Astrocyte (in vitro differentiated cells and primary cell): ENCODE measurements at regions not wholly inside any gene's neighbourhood (a gene's known extent, or its start where the extent isn't known, plus 50 kb on each side); places are given as distances from the start of the nearest gene placed in this dataset.
A peak's percentile ranks its signal among the peaks of the same experiment; 100 is the strongest.

Experiments
- DNase-seq: peaks from one replicate; pipeline ENCODE4 v3.0.0-alpha.2; 2010; ENCODE audit warnings: low read depth
- FAIRE-seq: peaks from 2 replicates; lab custom pipeline; 2011; peaks lifted over from hg19 to GRCh38; lab: Jason Lieb, UNC
- H2AFZ ChIP-seq: 2 replicates; pipeline ENCODE4 v1.6.0; 2012; ENCODE audit warnings: low read depth, low read length, inconsistent platforms
- H3K27ac ChIP-seq: 2 replicates; pipeline ENCODE4 v1.5.1; 2011; ENCODE audit warnings: low read depth, low read length, inconsistent platforms
- H3K27me3 ChIP-seq: 2 replicates; pipeline ENCODE4 v1.6.0; 2011; ENCODE audit warnings: low read length, inconsistent platforms; ENCODE audit not compliant: insufficient read depth
- H3K36me3 ChIP-seq: 2 replicates; pipeline ENCODE4 v1.5.1; 2011; ENCODE audit warnings: low read length, inconsistent platforms; ENCODE audit not compliant: insufficient read depth
- H3K4me1 ChIP-seq: 2 replicates; pipeline ENCODE4 v1.5.1; 2011; ENCODE audit warnings: low read length, inconsistent platforms; ENCODE audit not compliant: insufficient read depth
- H3K4me2 ChIP-seq: 2 replicates; pipeline ENCODE4 v1.6.0; 2012; ENCODE audit warnings: low read length, inconsistent platforms
- H3K4me3 ChIP-seq: 2 replicates; pipeline ENCODE4 v1.5.1; 2011; ENCODE audit warnings: low read depth, mild to moderate bottlenecking, low read length, inconsistent platforms; ENCODE audit not compliant: insufficient read depth
- H3K79me2 ChIP-seq: 2 replicates; pipeline ENCODE4 v1.6.0; 2012; ENCODE audit warnings: mild to moderate bottlenecking, low read length, inconsistent platforms; ENCODE audit not compliant: insufficient read depth
- H3K9ac ChIP-seq: 2 replicates; pipeline ENCODE4 v1.6.0; 2012; ENCODE audit warnings: mild to moderate bottlenecking, low read length, inconsistent platforms
- H3K9me3 ChIP-seq: 2 replicates; pipeline ENCODE4 v1.5.1; 2012; ENCODE audit warnings: low read depth, mild to moderate bottlenecking, low read length, inconsistent platforms; ENCODE audit not compliant: insufficient read depth
- H4K20me1 ChIP-seq: 2 replicates; pipeline ENCODE4 v1.6.0; 2012; ENCODE audit warnings: low read length, inconsistent platforms; ENCODE audit not compliant: insufficient read depth
- H3K27ac Mint-ChIP-seq: one replicate; pipeline ENCODE4 v1.8.0; 2021; ENCODE audit warnings: mild to moderate bottlenecking, mixed read lengths; ENCODE audit not compliant: unreplicated experiment
- H3K27me3 Mint-ChIP-seq: one replicate; pipeline ENCODE4 v1.8.0; 2021; ENCODE audit warnings: low read depth, mixed read lengths; ENCODE audit not compliant: unreplicated experiment
- H3K36me3 Mint-ChIP-seq: one replicate; pipeline ENCODE4 v1.8.0; 2021; ENCODE audit warnings: low read depth, mixed read lengths; ENCODE audit not compliant: unreplicated experiment
- H3K4me1 Mint-ChIP-seq: one replicate; pipeline ENCODE4 v1.8.0; 2021; ENCODE audit warnings: low read depth, mixed read lengths; ENCODE audit not compliant: unreplicated experiment
- H3K4me3 Mint-ChIP-seq: one replicate; pipeline ENCODE4 v1.8.0; 2021; ENCODE audit warnings: mild to moderate bottlenecking, moderate library complexity, mixed read lengths; ENCODE audit not compliant: unreplicated experiment
- H3K9me3 Mint-ChIP-seq: one replicate; pipeline ENCODE4 v1.8.0; 2021; ENCODE audit warnings: mild to moderate bottlenecking, mixed read lengths; ENCODE audit not compliant: unreplicated experiment
- CTCF ChIP-seq: IDR thresholded peaks from 2 replicates; pipeline ENCODE4 v1.5.1; 2011; ENCODE audit warnings: low read depth, mild to moderate bottlenecking, inconsistent platforms, low read length, moderate library complexity; ENCODE audit not compliant: insufficient read depth
- EZH2 ChIP-seq: IDR thresholded peaks from 2 replicates; pipeline ENCODE4 v1.6.1; 2012; ENCODE audit warnings: mild to moderate bottlenecking, low read length, inconsistent platforms; ENCODE audit not compliant: insufficient read depth

- H2AFZ ChIP-seq = no peak overlapping the region
- Mint-ChIP-seq H3K36me3 (peaks cover 4% of the 10 kb centered on the region), H3K27ac (peak overlapping the region; percentile 48), H3K27me3 (no peaks in the 10 kb centered on the region), H3K9me3 (no peaks in the 10 kb centered on the region), H3K4me1 (peaks cover 64% of the 10 kb centered on the region), H3K4me3 (no peak overlapping the region)
- DNase-seq = no peak
- H3K9me3 ChIP-seq = no peaks in the 10 kb centered on the region
- H4K20me1 ChIP-seq = peaks cover 61% of the 10 kb centered on the region
- peak overlapping the region; percentile 52 for H3K4me2 ChIP-seq
- no peak overlapping the region for H3K4me3 ChIP-seq
- peak overlapping the region; percentile 25 for H3K9ac ChIP-seq
- peaks cover 94% of the 10 kb centered on the region for H3K79me2 ChIP-seq
- H3K27ac ChIP-seq = no peak overlapping the region
- peaks cover 27% of the 10 kb centered on the region for H3K4me1 ChIP-seq
- no peaks in the 10 kb centered on the region for H3K27me3 ChIP-seq
- TF ChIP-seq CTCF = peak; percentile 24
- no peak for TF ChIP-seq EZH2
- H3K36me3 ChIP-seq = peaks cover 3% of the 10 kb centered on the region
- no peak for FAIRE-seq
Observed at GRCh38 chr1:39129514-39129913, 75.0 kb upstream of the MACF1 start.

GRCh38 chr1:39130325-39130724 lies 74.2 kb upstream of the MACF1 start:
- Histone ChIP-seq H3K4me3 (no peak overlapping the region), H3K9ac (peak overlapping the region; percentile 25), H3K9me3 (no peaks in the 10 kb centered on the region), H3K4me2 (peak overlapping the region; percentile 52), H3K27ac (peak overlapping the region; percentile 49), H3K79me2 (peaks cover 94% of the 10 kb centered on the region), H3K27me3 (no peaks in the 10 kb centered on the region), H3K4me1 (peaks cover 27% of the 10 kb centered on the region), H2AFZ (no peak overlapping the region), H3K36me3 (peaks cover 3% of the 10 kb centered on the region), H4K20me1 (peaks cover 55% of the 10 kb centered on the region)
- Mint-ChIP-seq H3K27ac (peak overlapping the region; percentile 88), H3K4me1 (peaks cover 64% of the 10 kb centered on the region), H3K9me3 (no peaks in the 10 kb centered on the region), H3K36me3 (peaks cover 2% of the 10 kb centered on the region), H3K27me3 (no peaks in the 10 kb centered on the region), H3K4me3 (no peak overlapping the region)
- TF ChIP-seq EZH2 (no peak), CTCF (no peak)
- peak; percentile 43 for FAIRE-seq
- DNase-seq = peak; percentile 97

- no peaks in the 10 kb centered on the region for H3K27me3 Mint-ChIP-seq
- Histone ChIP-seq H3K9me3 (no peaks in the 10 kb centered on the region), H2AFZ (no peak overlapping the region), H3K36me3 (no peaks in the 10 kb centered on the region), H3K4me2 (peak overlapping the region; percentile 77), H3K27me3 (no peaks in the 10 kb centered on the region), H4K20me1 (peaks cover 56% of the 10 kb centered on the region), H3K9ac (no peak overlapping the region), H3K4me1 (peaks cover 27% of the 10 kb centered on the region), H3K79me2 (peaks cover 96% of the 10 kb centered on the region), H3K4me3 (no peak overlapping the region), H3K27ac (peak overlapping the region; percentile 70)
- no peak for FAIRE-seq
- H3K36me3 Mint-ChIP-seq = peaks cover 2% of the 10 kb centered on the region
- TF ChIP-seq EZH2 = no peak
- TF ChIP-seq CTCF = no peak
- H3K4me3 Mint-ChIP-seq = no peak overlapping the region
- H3K9me3 Mint-ChIP-seq = no peaks in the 10 kb centered on the region
- H3K27ac Mint-ChIP-seq = peak overlapping the region; percentile 97
- no peak for DNase-seq
- H3K4me1 Mint-ChIP-seq = peaks cover 69% of the 10 kb centered on the region
Observed at GRCh38 chr1:39131940-39132339, 72.6 kb upstream of the MACF1 start.
